Smooth muscle cell (in vitro differentiated cells): ENCODE measurements at regions not wholly inside any gene's neighbourhood (a gene's known extent, or its start where the extent isn't known, plus 50 kb on each side); places are given as distances from the start of the nearest gene placed in this dataset.

Experiments
- DNase-seq: peaks from one replicate; lab custom pipeline; 2025; ENCODE audit not compliant: unreplicated experiment; lab: John Stamatoyannopoulos, UW
- H2AFZ ChIP-seq: fragments of 200-600 bp; sonication (generic); 2 replicates; pipeline ENCODE4 v1.6.0; 2016; ENCODE audit warnings: antibody characterized with exemption, low read depth, mild to moderate bottlenecking
- H3F3A ChIP-seq: fragments of 200-600 bp; sonication (generic); 2 replicates; pipeline ENCODE4 v1.6.0; 2017; ENCODE audit warnings: antibody characterized with exemption, low read depth
- H3K27ac ChIP-seq: fragments of 200-600 bp; sonication (generic); 2 replicates; pipeline ENCODE4 v1.5.1; 2016; ENCODE audit warnings: low read depth, mild to moderate bottlenecking
- H3K27me3 ChIP-seq: fragments of 200-600 bp; sonication (generic); 2 replicates; pipeline ENCODE4 v1.6.1; 2016; ENCODE audit warnings: low read depth, mild to moderate bottlenecking
- H3K36me3 ChIP-seq: fragments of 200-600 bp; sonication (generic); 2 replicates; pipeline ENCODE4 v1.5.1; 2016; ENCODE audit warnings: low read depth
- H3K4me1 ChIP-seq: fragments of 200-600 bp; sonication (generic); 2 replicates; pipeline ENCODE4 v1.5.1; 2016; ENCODE audit warnings: low read depth
- H3K4me2 ChIP-seq: fragments of 200-600 bp; sonication (generic); 2 replicates; pipeline ENCODE4 v1.6.0; 2016; ENCODE audit warnings: mild to moderate bottlenecking
- H3K4me3 ChIP-seq: fragments of 200-600 bp; sonication (generic); 2 replicates; pipeline ENCODE4 v1.5.1; 2016; ENCODE audit warnings: mild to moderate bottlenecking
- H3K79me2 ChIP-seq: fragments of 200-600 bp; sonication (generic); 2 replicates; pipeline ENCODE4 v1.6.0; 2016; ENCODE audit warnings: low read depth, mild to moderate bottlenecking
- H3K9ac ChIP-seq: fragments of 200-600 bp; sonication (generic); 2 replicates; pipeline ENCODE4 v1.6.0; 2016; ENCODE audit warnings: low read depth
- H3K9me3 ChIP-seq: fragments of 200-600 bp; sonication (generic); replicated peaks from 2 replicates; pipeline ENCODE4 v1.5.1; 2016; ENCODE audit warnings: low read depth
- H4K20me1 ChIP-seq: fragments of 200-600 bp; sonication (generic); 2 replicates; pipeline ENCODE4 v1.6.0; 2016; ENCODE audit warnings: low read depth
- WGBS: methylation state at CpG from one replicate; pipeline ENCODE4 v1.1.7; 2016; ENCODE audit warnings: low lambda C conversion rate; 5-methylcytosine and 5-hydroxymethylcytosine counted together
- TF ChIP-seq, protein P1 (sequence below): fragments of 200-600 bp; sonication (generic); IDR thresholded peaks from 2 replicates; pipeline ENCODE4 v1.5.1; 2017; ENCODE audit warnings: borderline replicate concordance, mild to moderate bottlenecking, antibody characterized with exemption; ENCODE audit not compliant: insufficient read depth, poor library complexity, severe bottlenecking

DNA sequence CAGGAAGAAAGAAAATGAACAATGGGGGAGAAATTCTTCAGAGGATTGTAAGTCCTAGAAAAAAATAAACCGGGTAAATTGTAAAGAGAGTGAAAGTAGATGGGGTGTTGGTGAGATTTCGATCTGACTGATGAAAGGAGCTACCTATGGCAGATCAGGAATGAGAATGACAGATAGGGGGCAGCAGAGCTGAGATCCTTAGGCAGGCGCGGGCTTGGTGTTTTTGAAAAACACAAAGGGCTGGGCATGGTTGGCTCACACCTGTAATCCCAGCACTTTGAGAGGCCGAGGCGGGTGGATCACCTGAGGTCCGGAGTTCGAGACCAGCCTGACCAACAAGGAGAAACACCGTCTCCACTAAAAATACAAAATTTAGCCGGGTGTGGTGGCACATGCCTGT lies 1468.6 kb upstream of the SLC10A2 start:
- 87% methylated on average over 10 of the region's 10 CpGs for WGBS

DNA sequence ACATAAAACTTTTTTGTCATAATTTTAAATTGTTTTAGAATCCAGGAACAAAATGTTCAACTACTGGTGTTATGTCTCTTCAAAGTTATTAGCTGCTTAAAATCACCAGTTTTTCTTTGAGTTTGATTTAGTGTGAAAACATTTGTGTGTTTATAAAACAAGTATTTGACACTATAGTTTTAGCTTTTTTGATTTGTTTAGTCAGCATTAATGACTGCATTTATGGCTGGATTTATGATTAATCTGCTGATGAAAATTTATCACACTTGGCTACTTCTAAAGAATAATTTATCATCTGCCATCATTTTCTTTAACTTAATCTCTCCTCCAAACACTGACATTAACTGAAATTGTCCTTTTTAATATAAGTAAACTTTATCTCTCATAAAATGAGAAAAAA lies 1465.9 kb upstream of the SLC10A2 start:
- no peaks in the 10 kb centered on the region for H3K9me3 ChIP-seq
- no peaks in the 10 kb centered on the region for H4K20me1 ChIP-seq
- H3K27ac ChIP-seq: no peak overlapping the region
- no peak for DNase-seq
- H3K9ac ChIP-seq: no peak overlapping the region
- no peaks in the 10 kb centered on the region for H3K36me3 ChIP-seq
- H2AFZ ChIP-seq: no peak overlapping the region
- no peaks in the 10 kb centered on the region for H3K27me3 ChIP-seq
- H3K79me2 ChIP-seq: no peaks in the 10 kb centered on the region
- H3K4me2 ChIP-seq: no peak overlapping the region
- TF ChIP-seq, protein P1, sequence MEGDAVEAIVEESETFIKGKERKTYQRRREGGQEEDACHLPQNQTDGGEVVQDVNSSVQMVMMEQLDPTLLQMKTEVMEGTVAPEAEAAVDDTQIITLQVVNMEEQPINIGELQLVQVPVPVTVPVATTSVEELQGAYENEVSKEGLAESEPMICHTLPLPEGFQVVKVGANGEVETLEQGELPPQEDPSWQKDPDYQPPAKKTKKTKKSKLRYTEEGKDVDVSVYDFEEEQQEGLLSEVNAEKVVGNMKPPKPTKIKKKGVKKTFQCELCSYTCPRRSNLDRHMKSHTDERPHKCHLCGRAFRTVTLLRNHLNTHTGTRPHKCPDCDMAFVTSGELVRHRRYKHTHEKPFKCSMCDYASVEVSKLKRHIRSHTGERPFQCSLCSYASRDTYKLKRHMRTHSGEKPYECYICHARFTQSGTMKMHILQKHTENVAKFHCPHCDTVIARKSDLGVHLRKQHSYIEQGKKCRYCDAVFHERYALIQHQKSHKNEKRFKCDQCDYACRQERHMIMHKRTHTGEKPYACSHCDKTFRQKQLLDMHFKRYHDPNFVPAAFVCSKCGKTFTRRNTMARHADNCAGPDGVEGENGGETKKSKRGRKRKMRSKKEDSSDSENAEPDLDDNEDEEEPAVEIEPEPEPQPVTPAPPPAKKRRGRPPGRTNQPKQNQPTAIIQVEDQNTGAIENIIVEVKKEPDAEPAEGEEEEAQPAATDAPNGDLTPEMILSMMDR: no peak
- no peaks in the 10 kb centered on the region for H3K4me1 ChIP-seq
- no peak overlapping the region for H3K4me3 ChIP-seq
- no peaks in the 10 kb centered on the region for H3F3A ChIP-seq

More for the DNA sequence above, 1468.6 kb upstream of the SLC10A2 start:
- Histone ChIP-seq H3K79me2 (no peaks in the 10 kb centered on the region), H3K36me3 (no peaks in the 10 kb centered on the region), H3K9me3 (no peaks in the 10 kb centered on the region), H3K4me2 (no peak overlapping the region), H3K4me1 (no peaks in the 10 kb centered on the region), H3F3A (no peaks in the 10 kb centered on the region), H3K9ac (no peak overlapping the region), H3K27ac (no peak overlapping the region), H3K4me3 (no peak overlapping the region), H3K27me3 (no peaks in the 10 kb centered on the region), H2AFZ (no peak overlapping the region), H4K20me1 (no peaks in the 10 kb centered on the region)
- TF ChIP-seq, protein P1: no peak
- no peak for DNase-seq

DNA sequence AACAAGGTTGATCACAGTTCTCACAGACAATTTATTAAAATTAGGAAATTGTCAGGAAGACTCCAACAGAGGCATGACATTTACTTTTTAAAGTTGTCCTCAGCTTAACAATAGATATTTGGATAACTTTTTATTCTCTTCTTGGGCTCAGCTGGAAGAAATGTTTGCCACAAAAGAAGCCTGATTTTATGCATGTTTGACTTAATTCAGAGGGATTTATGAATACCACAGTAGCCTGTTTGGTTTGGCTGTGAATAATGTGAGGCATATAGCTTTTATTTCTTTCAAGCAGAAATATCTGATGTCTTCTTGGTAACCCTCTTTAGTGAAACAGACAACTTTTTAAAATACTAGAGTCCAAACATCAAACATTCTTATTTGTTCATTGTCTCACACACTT lies 1464.5 kb upstream of the SLC10A2 start:
- Histone ChIP-seq H3K4me2 (no peak overlapping the region), H3K27me3 (no peaks in the 10 kb centered on the region), H3K9me3 (no peaks in the 10 kb centered on the region), H3K9ac (no peak overlapping the region), H3K4me1 (no peaks in the 10 kb centered on the region), H3K36me3 (no peaks in the 10 kb centered on the region), H3F3A (no peaks in the 10 kb centered on the region), H4K20me1 (no peaks in the 10 kb centered on the region), H2AFZ (no peak overlapping the region), H3K79me2 (no peaks in the 10 kb centered on the region), H3K4me3 (no peak overlapping the region), H3K27ac (no peak overlapping the region)
- no peak for DNase-seq
- TF ChIP-seq, protein P1: no peak

DNA sequence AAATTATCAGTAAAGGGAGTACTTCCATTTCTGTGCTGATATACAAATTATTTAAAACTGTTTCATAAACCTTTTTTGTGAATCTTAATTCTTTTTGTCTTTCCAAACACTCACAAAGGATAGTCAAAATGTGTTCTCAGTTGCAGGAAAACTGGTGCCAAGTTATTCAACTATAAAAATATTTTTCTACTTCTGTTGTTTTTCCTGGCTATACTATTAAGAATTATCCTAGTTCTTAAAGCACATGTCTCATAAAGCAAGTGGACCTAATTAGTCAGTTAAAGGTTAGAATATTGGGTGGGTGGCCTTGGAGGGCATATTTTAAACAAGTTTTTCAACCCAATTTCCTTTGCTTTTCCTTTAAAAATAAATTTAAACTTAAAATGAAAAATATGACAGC lies 1460.3 kb upstream of the SLC10A2 start:
- H3K4me3 ChIP-seq: no peak overlapping the region

More for the DNA sequence above, 1460.3 kb upstream of the SLC10A2 start:
- DNase-seq: no peak
- Histone ChIP-seq H3K9ac (no peak overlapping the region), H3K9me3 (no peaks in the 10 kb centered on the region), H3K4me1 (no peaks in the 10 kb centered on the region), H3K4me2 (no peak overlapping the region), H3K27me3 (no peaks in the 10 kb centered on the region), H3K27ac (no peak overlapping the region), H3K79me2 (no peaks in the 10 kb centered on the region), H2AFZ (no peak overlapping the region), H3F3A (no peaks in the 10 kb centered on the region), H4K20me1 (no peaks in the 10 kb centered on the region), H3K36me3 (no peaks in the 10 kb centered on the region)
- TF ChIP-seq, protein P1: no peak
